D721Med (cell line): ENCODE measurements at regions not wholly inside any gene's neighbourhood (a gene's known extent, or its start where the extent isn't known, plus 50 kb on each side); places are given as distances from the start of the nearest gene placed in this dataset.
"Not testable (repeated sequence)": the region's sequence is repeated elsewhere in the genome, so short reads cannot be mapped to it uniquely, and the experiment has no call there.

Experiments
- DNase-seq: peaks from one replicate; pipeline ENCODE4 v3.0.0; 2011; ENCODE audit warnings: low spot score; ENCODE audit not compliant: insufficient read length
- FAIRE-seq: peaks from 2 replicates; lab custom pipeline; 2011; peaks lifted over from hg19 to GRCh38; lab: Jason Lieb, UNC
- TF ChIP-seq, protein P1 (sequence below): IDR thresholded peaks from 2 replicates; pipeline ENCODE4 v1.5.1; 2012; ENCODE audit warnings: mild to moderate bottlenecking, control low read depth; ENCODE audit not compliant: insufficient read depth; ENCODE audit errors: missing control alignments

DNA sequence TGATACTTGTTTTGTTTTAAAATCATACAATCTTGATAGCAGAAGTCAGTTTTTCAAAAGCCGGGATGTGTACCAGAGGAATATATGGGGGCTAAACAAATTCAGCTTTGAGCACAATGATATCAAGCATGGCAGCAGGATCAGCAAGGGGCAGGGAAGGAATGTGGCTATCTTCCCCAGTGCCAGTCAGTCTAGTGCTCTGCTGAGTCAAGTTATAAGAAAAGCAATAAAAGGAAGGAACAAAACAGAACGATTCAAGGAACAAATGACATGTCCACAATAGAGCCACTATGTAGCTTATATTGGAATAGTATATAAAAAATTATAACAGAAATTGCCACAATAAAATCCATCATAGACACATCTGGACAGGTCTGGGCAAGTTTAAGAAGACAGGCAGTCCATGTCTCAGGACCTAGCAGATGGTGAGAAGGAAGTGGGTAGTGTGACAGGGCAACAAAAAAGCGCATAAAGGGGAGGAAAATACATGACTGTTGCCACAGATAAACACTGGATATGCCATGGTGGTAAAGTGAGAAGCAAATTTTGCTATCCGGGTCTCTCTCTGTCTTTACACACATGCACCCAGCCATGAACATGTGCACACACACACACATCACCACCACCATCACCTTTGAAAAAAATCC is 518.2 kb upstream of the HTR2C start:
- no peak for DNase-seq
- TF ChIP-seq, protein P1, sequence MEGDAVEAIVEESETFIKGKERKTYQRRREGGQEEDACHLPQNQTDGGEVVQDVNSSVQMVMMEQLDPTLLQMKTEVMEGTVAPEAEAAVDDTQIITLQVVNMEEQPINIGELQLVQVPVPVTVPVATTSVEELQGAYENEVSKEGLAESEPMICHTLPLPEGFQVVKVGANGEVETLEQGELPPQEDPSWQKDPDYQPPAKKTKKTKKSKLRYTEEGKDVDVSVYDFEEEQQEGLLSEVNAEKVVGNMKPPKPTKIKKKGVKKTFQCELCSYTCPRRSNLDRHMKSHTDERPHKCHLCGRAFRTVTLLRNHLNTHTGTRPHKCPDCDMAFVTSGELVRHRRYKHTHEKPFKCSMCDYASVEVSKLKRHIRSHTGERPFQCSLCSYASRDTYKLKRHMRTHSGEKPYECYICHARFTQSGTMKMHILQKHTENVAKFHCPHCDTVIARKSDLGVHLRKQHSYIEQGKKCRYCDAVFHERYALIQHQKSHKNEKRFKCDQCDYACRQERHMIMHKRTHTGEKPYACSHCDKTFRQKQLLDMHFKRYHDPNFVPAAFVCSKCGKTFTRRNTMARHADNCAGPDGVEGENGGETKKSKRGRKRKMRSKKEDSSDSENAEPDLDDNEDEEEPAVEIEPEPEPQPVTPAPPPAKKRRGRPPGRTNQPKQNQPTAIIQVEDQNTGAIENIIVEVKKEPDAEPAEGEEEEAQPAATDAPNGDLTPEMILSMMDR, result no peak
- no peak for FAIRE-seq

DNA sequence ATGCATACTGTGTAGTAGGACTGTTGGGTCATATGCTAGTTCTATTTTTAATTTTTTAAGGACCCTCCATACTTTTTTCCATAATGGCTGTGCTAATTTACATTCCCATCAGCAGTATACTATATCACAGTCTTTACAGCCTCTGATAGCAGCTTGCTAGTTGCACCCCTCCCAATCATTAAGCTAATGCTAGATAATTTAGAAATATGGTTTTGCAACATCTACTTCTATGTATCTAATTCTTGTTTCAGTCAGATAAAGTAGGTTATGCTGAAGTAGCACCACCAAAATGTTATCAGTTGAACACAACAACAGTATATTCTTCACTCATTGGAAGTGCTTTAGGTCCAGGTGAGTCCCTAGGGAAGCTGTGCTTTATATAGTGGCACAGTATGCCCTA is 522.7 kb upstream of the HTR2C start:
- DNase-seq (no peak), FAIRE-seq (no peak)
- TF ChIP-seq, protein P1, result no peak

DNA sequence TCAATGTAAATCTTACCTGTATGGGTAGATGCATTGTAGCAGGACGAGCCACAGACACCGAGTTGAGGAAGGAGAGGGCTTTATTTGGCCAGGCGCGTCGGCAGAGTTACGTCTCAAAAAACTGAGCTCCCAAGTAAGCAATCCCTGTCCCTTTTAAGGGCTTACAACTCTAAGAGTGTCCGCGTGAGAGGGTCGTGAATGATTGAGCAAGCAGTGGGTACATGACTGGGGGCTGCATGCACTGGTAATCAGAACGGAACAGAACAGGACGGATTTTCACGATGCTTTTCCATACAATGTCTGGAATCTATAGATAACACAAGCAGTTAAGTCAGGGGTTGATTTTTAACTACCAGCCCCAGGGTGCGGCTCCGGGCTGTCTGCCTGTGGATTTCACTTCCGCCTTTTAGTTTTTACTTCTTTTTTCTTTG is 524.9 kb upstream of the HTR2C start:
- TF ChIP-seq, protein P1, result no peak
- FAIRE-seq, result no peak
- no peak for DNase-seq

DNA sequence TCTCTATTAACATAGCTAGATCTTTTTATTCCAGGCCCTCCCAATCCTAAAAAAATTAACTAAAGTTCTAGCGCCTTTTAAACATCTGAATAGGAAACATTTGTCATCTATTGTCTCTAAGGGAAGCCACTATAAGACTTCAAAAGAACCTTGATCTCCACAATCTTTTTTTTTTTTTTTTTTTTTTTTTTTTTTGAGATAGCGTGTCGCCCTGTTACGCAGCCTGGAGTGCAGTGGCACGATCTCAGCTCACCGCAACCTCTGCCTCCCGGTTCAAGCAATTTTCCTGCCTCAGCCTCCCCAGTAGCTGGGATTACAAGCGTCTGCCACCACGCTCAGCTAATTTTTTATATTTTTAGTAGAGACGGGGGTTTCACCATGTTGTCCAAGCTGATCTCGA is 526.5 kb upstream of the HTR2C start:
- not testable (repeated sequence) for FAIRE-seq, DNase-seq

DNA sequence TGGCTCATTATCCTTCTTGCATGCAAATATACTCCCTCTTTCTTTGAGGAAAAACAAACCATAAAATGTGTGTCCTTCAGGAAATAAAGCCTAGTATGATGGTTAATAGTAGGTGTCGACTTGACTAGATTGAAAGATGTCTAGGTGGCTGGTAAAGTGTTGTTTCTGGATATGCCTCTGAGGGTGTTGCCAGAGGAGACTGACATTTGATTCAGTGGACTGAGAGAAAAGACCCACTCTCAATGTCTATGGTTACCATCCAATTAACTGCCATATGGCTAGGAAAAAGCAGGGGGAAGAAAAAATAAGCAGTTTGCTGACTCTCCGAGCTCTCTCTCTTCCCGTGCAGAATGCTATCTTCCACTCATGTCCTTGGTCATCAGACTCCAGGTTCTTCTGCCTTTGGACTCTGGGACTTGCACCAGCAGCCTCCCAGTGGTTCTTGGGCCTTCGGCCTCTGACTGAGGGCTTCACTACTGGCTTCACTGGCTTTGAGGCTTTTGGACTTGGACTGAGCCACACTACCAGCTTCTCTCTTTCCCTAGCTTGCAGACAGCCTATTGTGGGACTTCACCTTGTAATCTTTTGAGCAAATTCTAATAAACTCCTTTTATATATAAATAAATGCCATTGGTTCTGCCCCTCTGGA is 532.1 kb upstream of the HTR2C start:
- TF ChIP-seq, protein P1, result no peak
- FAIRE-seq, result no peak
- DNase-seq, result no peak

DNA sequence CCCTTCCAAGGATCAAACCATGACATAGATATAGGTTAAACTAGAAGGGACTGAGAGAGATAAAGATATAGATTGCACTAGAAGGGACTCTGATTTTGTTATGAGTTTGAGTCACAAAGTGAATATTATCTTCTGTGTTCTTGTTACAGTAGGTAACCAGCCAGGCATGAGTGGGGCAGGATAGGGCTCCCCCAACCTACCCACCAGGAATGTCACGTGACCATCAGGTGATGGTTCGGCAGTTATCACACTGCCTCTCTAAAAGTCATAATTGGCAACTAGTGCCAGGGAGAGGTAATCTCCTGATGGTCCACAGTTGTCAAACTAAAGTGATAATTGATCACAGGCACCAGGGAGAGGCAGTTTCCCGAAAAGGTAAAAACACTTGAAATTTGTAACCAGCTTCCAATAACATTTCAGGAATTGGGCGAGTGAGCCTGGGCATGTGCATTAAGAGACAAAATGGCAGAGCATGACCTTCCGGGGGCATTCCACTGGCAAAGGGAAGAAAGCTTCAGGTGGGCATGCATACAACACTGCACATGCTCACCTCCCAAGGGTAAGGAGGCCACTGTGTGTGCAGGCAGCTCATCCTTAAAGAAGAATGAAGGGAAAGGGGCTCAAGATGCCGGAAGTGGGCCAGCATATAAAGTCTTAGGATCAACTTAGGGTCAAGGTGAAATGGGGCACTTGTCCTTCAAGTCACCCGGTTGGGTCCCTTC is 533.6 kb upstream of the HTR2C start:
- TF ChIP-seq, protein P1, result no peak
- FAIRE-seq (no peak), DNase-seq (no peak)

DNA sequence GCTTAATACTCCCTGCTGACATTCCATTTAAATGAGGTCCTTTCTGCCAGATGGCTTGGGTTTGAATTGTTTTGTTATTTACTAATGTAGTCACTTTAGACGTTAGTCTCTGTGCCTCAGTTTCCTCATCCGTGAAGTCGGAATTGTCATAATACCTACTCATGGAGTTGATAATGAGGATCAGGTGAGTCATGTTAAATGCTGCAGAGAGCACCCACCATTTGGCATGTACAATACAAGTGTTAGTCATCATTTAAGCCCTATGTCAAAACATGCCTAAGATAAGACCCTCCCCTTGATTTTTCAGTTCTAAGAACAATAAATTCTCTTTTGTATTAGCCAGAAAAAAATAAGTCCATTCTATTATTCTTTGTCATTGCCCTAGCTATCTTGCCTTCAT is 534.8 kb upstream of the HTR2C start:
- TF ChIP-seq, protein P1, result no peak
- DNase-seq, result no peak
- no peak for FAIRE-seq
